ENCODE measurements at regions not wholly inside any gene's neighbourhood (a gene's known extent, or its start where the extent isn't known, plus 50 kb on each side); places are given as distances from the start of the nearest gene placed in this dataset.

GRCh38 chr6:166687070-166687878 lies 60.2 kb upstream of the RPS6KA2 start:
- no peaks in the 10 kb centered on the region for H3K36me3 Mint-ChIP-seq

GRCh38 chr6:166686317-166686716 lies 59.3 kb upstream of the RPS6KA2 start:
- no peak overlapping the region for H3K9ac ChIP-seq (ENCODE audit: insufficient read depth, low read length, poor library complexity, severe bottlenecking)
- Mint-ChIP-seq H3K27ac (no peak overlapping the region), H3K4me1 (peaks cover under 1% of the 10 kb centered on the region), H3K36me3 (no peaks in the 10 kb centered on the region), H3K27me3 (ENCODE audit: low read depth in 3 of 3) (peaks cover 0 to 7% (median 1%) of the 10 kb centered on the region in 3 donors), H3K4me3 (no peak overlapping the region), H3K9me3 (peaks cover 0 to 3% (median 0%) of the 10 kb centered on the region in 7 donors)
- no peaks in the 10 kb centered on the region for H3K27me3 ChIP-seq (ENCODE audit: control insufficient read depth in 2 of 2, insufficient read depth in 2 of 2, low read length in 2 of 2)
- no peaks in the 10 kb centered on the region for H3K79me2 ChIP-seq (ENCODE audit: insufficient read depth, low read length)
- no peaks in the 10 kb centered on the region for H3K36me3 ChIP-seq (replicated peaks in 1 of 2; ENCODE audit: control insufficient read depth in 1 of 2, insufficient read depth in 2 of 2, low read length in 2 of 2)
- H3K27ac ChIP-seq (ENCODE audit: low read depth in 1 of 2, low read length in 2 of 2), result no peak overlapping the region
- H3K4me2 ChIP-seq (replicated peaks; ENCODE audit: extremely low read depth, low read length, poor library complexity, severe bottlenecking), result no peak overlapping the region
- no peaks in the 10 kb centered on the region for H3K4me1 ChIP-seq (ENCODE audit: control insufficient read depth in 1 of 2, insufficient read depth in 2 of 2, low read length in 2 of 2)
- intact Hi-C loops (cut with micrococcal nuclease), result no loop called here
- H4K20me1 ChIP-seq (ENCODE audit: insufficient read depth, low read length), result no peaks in the 10 kb centered on the region
- H3K9me3 ChIP-seq (replicated peaks in 1 of 2; ENCODE audit: control insufficient read depth in 1 of 2, insufficient read depth in 1 of 2, low read length in 2 of 2), result no peaks in the 10 kb centered on the region
- H2AFZ ChIP-seq (ENCODE audit: insufficient read depth, low read depth, low read length, poor library complexity, severe bottlenecking), result no peak overlapping the region
- no peak for DNase-seq
- no peak overlapping the region for H3K4me3 ChIP-seq (replicated peaks in 1 of 3; ENCODE audit: low read depth in 2 of 3, low read length in 3 of 3)
- 91% methylated on average over 2 of the region's 2 CpGs for WGBS (ENCODE audit: insufficient coverage)
- TF ChIP-seq CTCF (IDR thresholded peaks at IDR 0.05), result no peak

More at GRCh38 chr6:166687070-166687878, 60.2 kb upstream of the RPS6KA2 start:
- peaks cover 0 to 3% (median 0%) of the 10 kb centered on the region in 7 donors for H3K9me3 Mint-ChIP-seq
- no peak overlapping the region for H3K27ac ChIP-seq (ENCODE audit: low read depth in 1 of 2, low read length in 2 of 2)
- H3K4me3 Mint-ChIP-seq, result no peak overlapping the region
- H2AFZ ChIP-seq (ENCODE audit: insufficient read depth, low read depth, low read length, poor library complexity, severe bottlenecking), result no peak overlapping the region
- 94% methylated on average over 19 of the region's 21 CpGs for WGBS (ENCODE audit: insufficient coverage)
- DNase-seq, result no peak
- H3K27me3 ChIP-seq (ENCODE audit: control insufficient read depth in 2 of 2, insufficient read depth in 2 of 2, low read length in 2 of 2), result no peaks in the 10 kb centered on the region
- no peak overlapping the region for H3K9ac ChIP-seq (ENCODE audit: insufficient read depth, low read length, poor library complexity, severe bottlenecking)
- no peaks in the 10 kb centered on the region for H3K79me2 ChIP-seq (ENCODE audit: insufficient read depth, low read length)
- H3K27ac Mint-ChIP-seq, result no peak overlapping the region
- H3K9me3 ChIP-seq (replicated peaks in 1 of 2; ENCODE audit: control insufficient read depth in 1 of 2, insufficient read depth in 1 of 2, low read length in 2 of 2), result no peaks in the 10 kb centered on the region
- no peaks in the 10 kb centered on the region for H3K4me1 ChIP-seq (ENCODE audit: control insufficient read depth in 1 of 2, insufficient read depth in 2 of 2, low read length in 2 of 2)
- no peaks in the 10 kb centered on the region for H3K36me3 ChIP-seq (replicated peaks in 1 of 2; ENCODE audit: control insufficient read depth in 1 of 2, insufficient read depth in 2 of 2, low read length in 2 of 2)
- H3K4me3 ChIP-seq (replicated peaks in 1 of 3; ENCODE audit: low read depth in 2 of 3, low read length in 3 of 3), result no peak overlapping the region
- peaks cover 0 to 9% (median 3%) of the 10 kb centered on the region in 3 donors for H3K27me3 Mint-ChIP-seq (ENCODE audit: low read depth in 3 of 3)
- no peaks in the 10 kb centered on the region for H3K4me1 Mint-ChIP-seq
- intact Hi-C loops (cut with micrococcal nuclease), result no loop called here
- no peak for TF ChIP-seq CTCF (IDR thresholded peaks at IDR 0.05)
- H3K4me2 ChIP-seq (replicated peaks; ENCODE audit: extremely low read depth, low read length, poor library complexity, severe bottlenecking), result no peak overlapping the region
- no peaks in the 10 kb centered on the region for H4K20me1 ChIP-seq (ENCODE audit: insufficient read depth, low read length)
